ENCODE measurements at regions not wholly inside any gene's neighbourhood (a gene's known extent, or its start where the extent isn't known, plus 50 kb on each side); places are given as distances from the start of the nearest gene placed in this dataset.
"Not testable (repeated sequence)": the region's sequence is repeated elsewhere in the genome, so short reads cannot be mapped to it uniquely, and the experiment has no call there.

GRCh38 chr3:153853163-153853562 lies 268.0 kb upstream of the ARHGEF26 start:
- no peak for DNase-seq

GRCh38 chr3:153855772-153856171 lies 265.4 kb upstream of the ARHGEF26 start:
- no peak for DNase-seq

GRCh38 chr3:153856932-153857331 lies 264.3 kb upstream of the ARHGEF26 start:
- DNase-seq = no peak

- no peak for DNase-seq
These were observed 256.4 kb upstream of the ARHGEF26 start for GRCh38 chr3:153864793-153865192.

- no peak for DNase-seq
These were observed 254.3 kb upstream of the ARHGEF26 start for GRCh38 chr3:153866901-153867300.

GRCh38 chr3:153874348-153874747 lies 246.8 kb upstream of the ARHGEF26 start:
- DNase-seq = not testable (repeated sequence)

- no peak for DNase-seq
These were observed 240.7 kb upstream of the ARHGEF26 start for GRCh38 chr3:153880493-153880892.

- DNase-seq = no peak
These were observed 240.0 kb upstream of the ARHGEF26 start for GRCh38 chr3:153881201-153881600.

- no peak for DNase-seq
These were observed 235.8 kb upstream of the ARHGEF26 start for GRCh38 chr3:153885359-153885758.

GRCh38 chr3:153889905-153890334 lies 231.3 kb upstream of the ARHGEF26 start:
- no peak for DNase-seq

GRCh38 chr3:153892126-153892525 lies 229.1 kb upstream of the ARHGEF26 start:
- DNase-seq = no peak

- no peak for DNase-seq
These were observed 226.3 kb upstream of the ARHGEF26 start for GRCh38 chr3:153894857-153895256.

- no peak for DNase-seq
These were observed 225.0 kb upstream of the ARHGEF26 start for GRCh38 chr3:153896197-153896596.

GRCh38 chr3:153897025-153897723 lies 224.0 kb upstream of the ARHGEF26 start:
- no peak for DNase-seq

- DNase-seq = no peak
These were observed 223.3 kb upstream of the ARHGEF26 start for GRCh38 chr3:153897842-153898241.

GRCh38 chr3:153901152-153901551 lies 220.0 kb upstream of the ARHGEF26 start:
- DNase-seq = no peak

GRCh38 chr3:153901991-153902390 lies 219.2 kb upstream of the ARHGEF26 start:
- DNase-seq = no peak

GRCh38 chr3:153903430-153903829 lies 217.8 kb upstream of the ARHGEF26 start:
- no peak for DNase-seq

- no peak for DNase-seq
These were observed 214.8 kb upstream of the ARHGEF26 start for GRCh38 chr3:153906366-153906765.

- DNase-seq = no peak
These were observed 210.8 kb upstream of the ARHGEF26 start for GRCh38 chr3:153910387-153910786.

- DNase-seq = no peak
These were observed 210.1 kb upstream of the ARHGEF26 start for GRCh38 chr3:153911116-153911515.

GRCh38 chr3:153919773-153920172 lies 201.4 kb upstream of the ARHGEF26 start:
- no peak for DNase-seq

- DNase-seq = no peak
These were observed 199.4 kb upstream of the ARHGEF26 start for GRCh38 chr3:153921826-153922225.

- no peak for DNase-seq
These were observed 195.2 kb upstream of the ARHGEF26 start for GRCh38 chr3:153925841-153926514.

GRCh38 chr3:153927107-153927506 lies 194.1 kb upstream of the ARHGEF26 start:
- DNase-seq = no peak

Data from T-helper 9 cell (primary cell).